GM12864 (cell line): ENCODE measurements at regions not wholly inside any gene's neighbourhood (a gene's known extent, or its start where the extent isn't known, plus 50 kb on each side); places are given as distances from the start of the nearest gene placed in this dataset.

Experiments
- DNase-seq: peaks from one replicate; pipeline ENCODE4 v3.0.0-alpha.2; 2011; ENCODE audit warnings: low read depth
- H3K4me3 ChIP-seq: 2 replicates; pipeline ENCODE4 v1.5.1; 2011; ENCODE audit warnings: mild to moderate bottlenecking, low read depth, low read length, control low read depth
- CTCF ChIP-seq: IDR thresholded peaks from 2 replicates; pipeline ENCODE4 v1.5.1; 2011; ENCODE audit warnings: low read depth, mild to moderate bottlenecking, moderate library complexity, low read length, control low read depth, inconsistent platforms; ENCODE audit errors: missing control alignments

GRCh38 chr3:193774272-193774915 is 181.4 kb downstream of the OPA1 start:
- DNase-seq: no peak

GRCh38 chr3:193774916-193775285 is 181.9 kb downstream of the OPA1 start:
- no peak overlapping the region for H3K4me3 ChIP-seq
- TF ChIP-seq CTCF: no peak
- no peak for DNase-seq

More at GRCh38 chr3:193774272-193774915, 181.4 kb downstream of the OPA1 start:
- no peak for TF ChIP-seq CTCF
- H3K4me3 ChIP-seq: no peak overlapping the region

- no peak overlapping the region for H3K4me3 ChIP-seq
- no peak for TF ChIP-seq CTCF
- DNase-seq: no peak
Measured at GRCh38 chr3:193775421-193776077, 182.5 kb downstream of the OPA1 start.

GRCh38 chr3:193776626-193777358 is 183.8 kb downstream of the OPA1 start:
- no peak for TF ChIP-seq CTCF
- H3K4me3 ChIP-seq: no peak overlapping the region
- DNase-seq: peak; percentile 8

GRCh38 chr3:193777524-193777923 is 184.5 kb downstream of the OPA1 start:
- DNase-seq: no peak
- no peak for TF ChIP-seq CTCF
- no peak overlapping the region for H3K4me3 ChIP-seq

- TF ChIP-seq CTCF: no peak
- no peak for DNase-seq
- H3K4me3 ChIP-seq: no peak overlapping the region
Measured at GRCh38 chr3:193778676-193779075, 185.7 kb downstream of the OPA1 start.
